SH-SY5Y (cell line): ENCODE measurements at regions not wholly inside any gene's neighbourhood (a gene's known extent, or its start where the extent isn't known, plus 50 kb on each side); places are given as distances from the start of the nearest gene placed in this dataset.

Experiments used
- GATA2 ChIP-seq: IDR thresholded peaks from 2 replicates; pipeline ENCODE4 v1.6.1; 2011; ENCODE audit warnings: mild to moderate bottlenecking, low read depth, low read length
- GATA3 ChIP-seq: IDR thresholded peaks from 2 replicates; pipeline ENCODE4 v1.6.1; 2011; ENCODE audit warnings: low read depth, mild to moderate bottlenecking, low read length, moderate library complexity

DNA sequence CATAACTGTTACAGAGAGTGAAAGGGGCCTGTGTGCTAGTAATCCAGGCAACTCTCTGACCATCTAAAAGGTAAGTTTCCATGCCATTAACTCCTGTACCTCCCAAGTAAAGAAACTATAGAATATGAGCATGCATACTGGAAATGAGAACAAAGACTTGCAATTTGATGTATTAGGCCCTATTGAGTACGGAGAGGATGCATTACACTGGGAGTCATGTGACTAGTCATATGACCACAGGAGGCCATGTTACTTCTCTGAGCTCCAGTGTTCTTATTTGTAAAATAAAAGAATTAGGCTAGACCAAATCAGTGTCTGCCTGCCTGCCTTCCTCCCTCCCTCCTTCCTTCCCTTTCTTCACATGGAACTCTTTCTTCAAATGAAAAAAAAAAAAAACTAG lies 440.1 kb upstream of the CCDC196 start:
- TF ChIP-seq GATA3 (no peak), GATA2 (no peak)
